Peyer's patch (tissue), 4 donors: ENCODE measurements at regions not wholly inside any gene's neighbourhood (a gene's known extent, or its start where the extent isn't known, plus 50 kb on each side); places are given as distances from the start of the nearest gene placed in this dataset.
"Not testable (repeated sequence)": the region's sequence is repeated elsewhere in the genome, so short reads cannot be mapped to it uniquely, and the experiment has no call there.

Experiments
- DNase-seq, 3 donors: peaks; one replicate each; pipeline ENCODE4 v3.0.0-alpha.2; 2017 to 2019
- H3K27ac ChIP-seq, 4 donors: fragments of 200-600 bp; sonication (generic); one replicate each; pipeline ENCODE4 v1.5.1; 2016 to 2019
- H3K27me3 ChIP-seq, 2 donors: fragments of 200-600 bp; sonication (generic); one replicate each; pipeline ENCODE4 v1.5.1; 2019
- H3K36me3 ChIP-seq, 3 donors: fragments of 200-600 bp; sonication (generic); one replicate each; pipeline ENCODE4 v1.5.1; 2016 to 2019
- H3K4me1 ChIP-seq, 4 donors: fragments of 200-600 bp; sonication (generic); one replicate each; pipeline ENCODE4 v1.5.1; 2016 to 2019
- H3K4me3 ChIP-seq, 4 donors: fragments of 200-600 bp; sonication (generic); 1 replicate in 3 of 4; 2 replicates in 1 of 4; pipeline ENCODE4 v1.5.1; 2016 to 2019; ENCODE audit warnings: mild to moderate bottlenecking in 1 of 4
- H3K9me3 ChIP-seq, 4 donors: fragments of 200-600 bp; sonication (generic); one replicate each; pipeline ENCODE4 v1.5.1; 2016 to 2019; ENCODE audit warnings: mild to moderate bottlenecking in 1 of 4
- CTCF ChIP-seq, 6 experiments: fragments of 450-650 bp in 4 of 6; fragments of 200-600 bp in 2 of 6; sonication (generic) in 1 of 6; IDR thresholded peaks; one replicate each; pipeline ENCODE4 v1.5.1; 2017 to 2019; ENCODE audit warnings: antibody characterized with exemption in 6 of 6, mild to moderate bottlenecking in 3 of 6, moderate library complexity in 1 of 6
- POLR2A ChIP-seq, 2 donors: fragments of 450-650 bp; IDR thresholded peaks; one replicate each; pipeline ENCODE4 v1.5.1; 2017; ENCODE audit warnings: antibody characterized with exemption in 2 of 2, mild to moderate bottlenecking in 2 of 2, moderate library complexity in 2 of 2

- no peak for TF ChIP-seq CTCF (IDR thresholded peaks at IDR 0.05)
- H3K4me3 ChIP-seq, result no peak overlapping the region
- H3K9me3 ChIP-seq, result no peaks in the 10 kb centered on the region
- no peaks in the 10 kb centered on the region for H3K4me1 ChIP-seq
- no peaks in the 10 kb centered on the region for H3K36me3 ChIP-seq
- H3K27ac ChIP-seq, result no peak overlapping the region
- H3K27me3 ChIP-seq, result no peaks in the 10 kb centered on the region
- DNase-seq, result no peak
Observed at GRCh38 chr6:80789912-80790570, 683.6 kb downstream of the BCKDHB start.

- H3K4me3 ChIP-seq, DNase-seq, H3K9me3 ChIP-seq, H3K36me3 ChIP-seq, H3K27ac ChIP-seq, H3K4me1 ChIP-seq, H3K27me3 ChIP-seq: not testable (repeated sequence)
Observed at GRCh38 chr6:80783271-80783670, 676.8 kb downstream of the BCKDHB start.

- Histone ChIP-seq H3K27me3 (no peaks in the 10 kb centered on the region), H3K36me3 (no peaks in the 10 kb centered on the region)
- no peak for DNase-seq
Observed at GRCh38 chr6:80771941-80772340, 665.5 kb downstream of the BCKDHB start.

GRCh38 chr6:80769106-80769505 is 662.6 kb downstream of the BCKDHB start:
- no peak for TF ChIP-seq CTCF (IDR thresholded peaks at IDR 0.05)
- Histone ChIP-seq H3K27ac (no peak overlapping the region), H3K36me3 (no peaks in the 10 kb centered on the region), H3K9me3 (no peaks in the 10 kb centered on the region), H3K27me3 (no peaks in the 10 kb centered on the region), H3K4me1 (no peaks in the 10 kb centered on the region), H3K4me3 (no peak overlapping the region)
- DNase-seq, result no peak

More at GRCh38 chr6:80771941-80772340, 665.5 kb downstream of the BCKDHB start:
- H3K4me3 ChIP-seq, result no peak overlapping the region
- H3K9me3 ChIP-seq, result no peaks in the 10 kb centered on the region
- TF ChIP-seq POLR2A (IDR thresholded peaks at IDR 0.05) (no peak), CTCF (IDR thresholded peaks at IDR 0.05) (no peak)
- H3K27ac ChIP-seq, result no peak overlapping the region
- no peaks in the 10 kb centered on the region for H3K4me1 ChIP-seq

GRCh38 chr6:80767808-80768207 is 661.3 kb downstream of the BCKDHB start:
- H3K27me3 ChIP-seq, result no peaks in the 10 kb centered on the region
- DNase-seq, result peak in 1 of 3 donors; percentile 52
- no peaks in the 10 kb centered on the region for H3K4me1 ChIP-seq
- no peak for TF ChIP-seq POLR2A (IDR thresholded peaks at IDR 0.05)
- no peak for TF ChIP-seq CTCF (IDR thresholded peaks at IDR 0.05)
- no peak overlapping the region for H3K27ac ChIP-seq
- no peak overlapping the region for H3K4me3 ChIP-seq
- no peaks in the 10 kb centered on the region for H3K9me3 ChIP-seq
- no peaks in the 10 kb centered on the region for H3K36me3 ChIP-seq

GRCh38 chr6:80744213-80744612 is 637.7 kb downstream of the BCKDHB start:
- H3K27ac ChIP-seq, result no peak overlapping the region
- no peaks in the 10 kb centered on the region for H3K27me3 ChIP-seq
- H3K4me1 ChIP-seq, result no peaks in the 10 kb centered on the region

More at GRCh38 chr6:80744213-80744612, 637.7 kb downstream of the BCKDHB start:
- no peak for TF ChIP-seq CTCF (IDR thresholded peaks at IDR 0.05)
- TF ChIP-seq POLR2A (IDR thresholded peaks at IDR 0.05), result no peak
- Histone ChIP-seq H3K36me3 (no peaks in the 10 kb centered on the region), H3K9me3 (no peaks in the 10 kb centered on the region), H3K4me3 (no peak overlapping the region)
- DNase-seq, result no peak
